H54 (cell line): ENCODE measurements at regions not wholly inside any gene's neighbourhood (a gene's known extent, or its start where the extent isn't known, plus 50 kb on each side); places are given as distances from the start of the nearest gene placed in this dataset.

Experiments used
- DNase-seq: peaks from one replicate; pipeline ENCODE4 v3.0.0; 2011; ENCODE audit warnings: low spot score, mixed read lengths; ENCODE audit not compliant: insufficient read length
- FAIRE-seq: peaks from 3 replicates; lab custom pipeline; 2011; peaks lifted over from hg19 to GRCh38; lab: Jason Lieb, UNC
- POLR2A ChIP-seq: IDR thresholded peaks from 2 replicates; pipeline ENCODE4 v1.6.1; 2011; ENCODE audit warnings: low read depth, mild to moderate bottlenecking, low read length

GRCh38 chr21:38658511-38658910 lies 147.2 kb upstream of the ETS2 start:
- FAIRE-seq (no peak), DNase-seq (no peak)
- TF ChIP-seq POLR2A, result no peak

GRCh38 chr21:38659936-38660332 lies 145.8 kb upstream of the ETS2 start:
- DNase-seq, result no peak
- no peak for FAIRE-seq
- TF ChIP-seq POLR2A, result no peak

- FAIRE-seq (no peak), DNase-seq (no peak)
- TF ChIP-seq POLR2A, result no peak
These were observed 145.2 kb upstream of the ETS2 start for GRCh38 chr21:38660333-38661196.

GRCh38 chr21:38661197-38661871 lies 144.4 kb upstream of the ETS2 start:
- FAIRE-seq (no peak), DNase-seq (no peak)
- TF ChIP-seq POLR2A, result no peak

- DNase-seq (no peak), FAIRE-seq (no peak)
- TF ChIP-seq POLR2A, result no peak
These were observed 143.7 kb upstream of the ETS2 start for GRCh38 chr21:38661889-38662568.

GRCh38 chr21:38663282-38663681 lies 142.4 kb upstream of the ETS2 start:
- FAIRE-seq, result no peak
- no peak for TF ChIP-seq POLR2A
- DNase-seq, result no peak

- no peak for TF ChIP-seq POLR2A
- no peak for FAIRE-seq
- no peak for DNase-seq
These were observed 141.4 kb upstream of the ETS2 start for GRCh38 chr21:38664315-38664714.

- no peak for TF ChIP-seq POLR2A
- no peak for FAIRE-seq
- no peak for DNase-seq
These were observed 140.9 kb upstream of the ETS2 start for GRCh38 chr21:38664841-38665240.

- TF ChIP-seq POLR2A, result no peak
- FAIRE-seq, result no peak
- no peak for DNase-seq
These were observed 138.3 kb upstream of the ETS2 start for GRCh38 chr21:38667291-38667870.

- no peak for TF ChIP-seq POLR2A
- FAIRE-seq (no peak), DNase-seq (no peak)
These were observed 137.7 kb upstream of the ETS2 start for GRCh38 chr21:38668067-38668466.

GRCh38 chr21:38668541-38668940 lies 137.2 kb upstream of the ETS2 start:
- TF ChIP-seq POLR2A, result no peak
- no peak for DNase-seq
- no peak for FAIRE-seq

GRCh38 chr21:38669186-38669585 lies 136.5 kb upstream of the ETS2 start:
- FAIRE-seq, result no peak
- no peak for DNase-seq
- no peak for TF ChIP-seq POLR2A

GRCh38 chr21:38670861-38671260 lies 134.9 kb upstream of the ETS2 start:
- TF ChIP-seq POLR2A, result no peak
- FAIRE-seq (no peak), DNase-seq (no peak)

GRCh38 chr21:38671773-38672172 lies 134.0 kb upstream of the ETS2 start:
- DNase-seq (no peak), FAIRE-seq (no peak)
- TF ChIP-seq POLR2A, result no peak
